ENCODE measurements at regions not wholly inside any gene's neighbourhood (a gene's known extent, or its start where the extent isn't known, plus 50 kb on each side); places are given as distances from the start of the nearest gene placed in this dataset.
A peak's percentile ranks its signal among the peaks of the same experiment; 100 is the strongest.

DNA sequence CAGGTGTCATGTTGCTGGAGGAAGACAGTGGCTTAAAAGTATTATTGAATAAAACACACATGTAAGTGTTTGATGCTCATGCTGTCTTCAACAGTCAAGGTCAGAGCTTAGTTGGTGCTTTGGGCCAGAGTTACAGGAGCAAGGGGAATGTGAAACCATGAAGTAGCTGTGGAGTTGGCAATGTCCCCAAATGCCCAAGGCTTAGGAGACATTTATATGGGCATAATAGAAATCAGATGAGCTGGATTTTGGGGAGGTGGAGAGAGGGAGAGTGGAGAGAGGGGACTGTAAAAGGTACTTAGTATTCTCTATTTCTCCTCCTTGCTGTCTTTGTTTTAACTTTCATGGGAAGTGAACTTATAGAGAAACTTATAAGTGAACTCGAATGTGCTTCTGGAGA is 407.8 kb downstream of the ETS1 start:
- no peak for DNase-seq (ENCODE audit: low read depth)
- H3K4me3 ChIP-seq (ENCODE audit: low read depth, low read length), result no peak overlapping the region
- TF ChIP-seq, protein P1, sequence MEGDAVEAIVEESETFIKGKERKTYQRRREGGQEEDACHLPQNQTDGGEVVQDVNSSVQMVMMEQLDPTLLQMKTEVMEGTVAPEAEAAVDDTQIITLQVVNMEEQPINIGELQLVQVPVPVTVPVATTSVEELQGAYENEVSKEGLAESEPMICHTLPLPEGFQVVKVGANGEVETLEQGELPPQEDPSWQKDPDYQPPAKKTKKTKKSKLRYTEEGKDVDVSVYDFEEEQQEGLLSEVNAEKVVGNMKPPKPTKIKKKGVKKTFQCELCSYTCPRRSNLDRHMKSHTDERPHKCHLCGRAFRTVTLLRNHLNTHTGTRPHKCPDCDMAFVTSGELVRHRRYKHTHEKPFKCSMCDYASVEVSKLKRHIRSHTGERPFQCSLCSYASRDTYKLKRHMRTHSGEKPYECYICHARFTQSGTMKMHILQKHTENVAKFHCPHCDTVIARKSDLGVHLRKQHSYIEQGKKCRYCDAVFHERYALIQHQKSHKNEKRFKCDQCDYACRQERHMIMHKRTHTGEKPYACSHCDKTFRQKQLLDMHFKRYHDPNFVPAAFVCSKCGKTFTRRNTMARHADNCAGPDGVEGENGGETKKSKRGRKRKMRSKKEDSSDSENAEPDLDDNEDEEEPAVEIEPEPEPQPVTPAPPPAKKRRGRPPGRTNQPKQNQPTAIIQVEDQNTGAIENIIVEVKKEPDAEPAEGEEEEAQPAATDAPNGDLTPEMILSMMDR (IDR thresholded peaks at IDR 0.05; ENCODE audit: insufficient read depth, low read length), result no peak

DNA sequence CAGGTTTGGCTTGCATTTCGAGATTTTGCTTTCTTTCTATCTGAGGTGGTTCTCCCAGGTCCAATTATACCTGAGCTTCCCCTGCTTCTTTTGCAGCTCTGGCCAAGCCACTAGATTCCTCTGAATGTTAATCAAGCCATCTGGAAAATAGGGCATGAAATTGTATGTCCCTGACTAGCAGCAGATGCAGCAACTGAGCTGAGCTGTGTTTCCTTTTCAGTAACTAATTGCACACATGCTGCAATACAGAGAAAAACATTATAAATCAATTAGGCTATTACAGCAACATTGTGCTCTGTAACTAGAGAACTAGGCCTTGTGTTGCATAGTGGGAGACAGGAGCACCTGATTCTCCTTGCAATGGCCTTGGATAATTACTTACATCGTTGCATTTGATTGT is 408.3 kb downstream of the ETS1 start:
- TF ChIP-seq, protein P1 (IDR thresholded peaks at IDR 0.05; ENCODE audit: insufficient read depth, low read length), result no peak
- no peak overlapping the region for H3K4me3 ChIP-seq (ENCODE audit: low read depth, low read length)
- DNase-seq (ENCODE audit: low read depth), result no peak

DNA sequence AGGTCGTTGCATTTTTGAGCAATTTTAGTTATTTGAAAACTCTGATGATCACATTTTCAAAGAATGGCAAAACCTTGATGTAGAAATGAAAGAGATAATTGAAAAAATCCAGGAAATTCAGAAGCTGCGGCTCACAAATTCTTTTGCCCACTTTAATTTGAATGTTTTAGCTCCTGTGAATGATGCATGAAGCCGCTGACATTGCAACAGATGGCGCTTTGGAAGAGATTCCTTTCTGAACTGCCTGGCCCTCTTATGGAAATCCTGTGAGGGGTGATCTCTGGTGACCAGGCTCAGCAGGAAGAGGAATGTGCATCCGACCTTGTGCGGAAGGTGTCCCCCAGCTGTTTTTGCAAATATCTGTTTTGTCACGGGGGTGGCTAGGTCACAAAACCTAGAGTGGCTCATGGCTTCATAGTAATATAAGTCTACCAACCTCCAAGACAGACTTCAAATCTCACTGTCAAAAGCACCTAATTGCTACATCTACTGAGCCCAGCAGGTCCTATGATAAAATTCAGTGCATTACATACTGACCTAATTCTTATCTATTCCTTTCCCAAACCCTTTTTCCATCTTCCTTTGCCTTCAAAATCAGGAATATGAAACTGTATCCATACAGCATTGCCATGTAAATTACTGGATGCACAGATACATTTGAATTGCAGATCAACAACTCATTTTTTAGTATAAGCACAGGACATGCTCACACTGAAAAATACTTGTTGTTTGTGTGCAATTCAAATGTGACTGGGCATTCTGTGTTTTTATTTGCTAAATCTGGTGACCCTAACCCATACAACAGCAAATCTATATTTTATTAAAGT is 412.7 kb downstream of the ETS1 start:
- DNase-seq (ENCODE audit: low read depth), result peak; percentile 46
- TF ChIP-seq, protein P1 (IDR thresholded peaks at IDR 0.05; ENCODE audit: insufficient read depth, low read length), result no peak
- no peak overlapping the region for H3K4me3 ChIP-seq (ENCODE audit: low read depth, low read length)

DNA sequence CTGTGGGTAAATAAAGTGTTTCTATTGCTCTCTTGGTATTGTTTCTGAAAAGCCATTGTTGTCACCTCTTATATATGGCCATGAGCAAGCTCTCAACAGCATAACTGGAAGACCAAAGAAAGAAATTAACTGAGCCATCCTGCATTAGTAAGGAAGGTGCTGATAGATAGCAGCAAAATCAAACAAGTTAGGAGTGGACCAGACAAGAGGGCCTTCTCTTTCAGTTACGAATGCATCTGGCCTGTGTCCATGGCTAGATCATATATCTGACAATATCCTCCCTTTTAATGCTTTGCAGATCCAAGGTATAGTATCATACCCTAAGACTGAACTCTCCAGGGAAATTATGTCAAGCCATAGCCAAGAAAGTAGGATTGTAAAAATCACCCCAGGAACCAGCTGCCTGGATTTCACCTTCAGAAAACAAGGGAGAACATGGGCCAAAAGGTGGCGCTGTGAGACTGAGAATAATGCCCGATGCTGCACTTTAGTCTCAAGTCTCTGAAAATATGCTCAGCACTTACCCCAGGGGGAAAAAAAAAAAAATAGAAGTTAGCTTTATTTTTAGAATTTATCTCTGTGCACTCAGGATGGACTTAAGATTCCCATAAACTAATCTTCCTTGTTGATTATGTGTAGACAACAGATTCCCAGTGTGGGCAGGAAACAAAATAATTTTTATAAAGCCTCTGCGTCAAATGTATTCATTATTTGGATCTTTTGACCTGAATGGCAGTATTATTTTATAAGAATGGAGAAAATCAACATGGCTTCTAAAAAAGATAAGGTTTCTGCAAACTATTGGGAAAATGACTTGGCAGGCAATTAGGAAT is 415.1 kb downstream of the ETS1 start:
- TF ChIP-seq, protein P1 (IDR thresholded peaks at IDR 0.05; ENCODE audit: insufficient read depth, low read length), result peak; percentile 78
- H3K4me3 ChIP-seq (ENCODE audit: low read depth, low read length), result no peak overlapping the region
- DNase-seq (ENCODE audit: low read depth), result peak; percentile 95

DNA sequence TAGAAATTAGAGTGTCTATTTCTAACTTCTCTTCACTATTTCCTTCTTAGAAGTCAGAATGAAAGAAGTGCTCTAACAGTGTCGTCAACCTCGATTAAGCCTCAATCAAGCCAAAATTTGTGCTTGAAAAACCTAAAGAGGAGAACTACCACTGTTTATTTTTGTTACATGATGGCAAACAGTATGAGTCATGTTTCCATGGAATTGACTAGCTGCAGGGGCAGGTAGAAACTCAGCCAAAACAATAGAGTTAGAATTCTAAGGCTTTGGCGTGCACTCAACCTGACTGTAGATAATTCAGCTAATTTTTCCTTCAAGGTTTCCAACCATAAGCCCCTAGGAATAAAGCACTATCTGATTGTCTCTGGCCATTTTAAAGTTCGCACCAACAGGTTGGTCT is 415.9 kb downstream of the ETS1 start:
- H3K4me3 ChIP-seq (ENCODE audit: low read depth, low read length), result no peak overlapping the region
- DNase-seq (ENCODE audit: low read depth), result peak; percentile 58
- TF ChIP-seq, protein P1 (IDR thresholded peaks at IDR 0.05; ENCODE audit: insufficient read depth, low read length), result no peak

DNA sequence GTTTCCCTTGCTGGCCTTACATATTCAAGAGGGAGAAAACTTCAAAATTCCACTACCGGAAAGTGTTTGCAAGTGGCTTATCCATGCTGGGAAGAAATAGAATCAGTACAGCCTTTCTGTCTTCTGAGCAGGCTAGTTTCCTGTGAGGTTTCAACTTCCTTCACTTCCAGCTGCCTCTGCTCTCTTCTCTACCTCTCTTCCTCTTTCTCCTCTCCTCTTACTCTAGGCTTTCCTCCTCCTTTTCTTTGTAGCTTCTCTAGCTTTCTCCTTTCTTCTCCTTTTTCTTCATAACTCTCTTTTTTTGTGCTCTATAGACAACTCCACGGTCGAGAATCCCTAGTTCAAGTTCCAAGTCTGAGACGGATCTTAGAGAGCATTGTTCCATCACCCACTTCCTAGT is 421.8 kb downstream of the ETS1 start:
- TF ChIP-seq, protein P1 (IDR thresholded peaks at IDR 0.05; ENCODE audit: insufficient read depth, low read length), result no peak
- no peak overlapping the region for H3K4me3 ChIP-seq (ENCODE audit: low read depth, low read length)
- DNase-seq (ENCODE audit: low read depth), result no peak

All from fibroblast of the aortic adventitia (primary cell).